ENCODE measurements at regions not wholly inside any gene's neighbourhood (a gene's known extent, or its start where the extent isn't known, plus 50 kb on each side); places are given as distances from the start of the nearest gene placed in this dataset.

- no peaks in the 10 kb centered on the region for H3K9me2 ChIP-seq (ENCODE audit: insufficient read depth)
- no TSS peak for BruUV-seq (replicated peaks)
- H4K20me1 ChIP-seq (ENCODE audit: insufficient read depth) = no peaks in the 10 kb centered on the region
- no peaks in the 10 kb centered on the region for H3K4me1 ChIP-seq (replicated peaks; ENCODE audit: insufficient read depth)
- H3K4me2 ChIP-seq = no peak overlapping the region
- DNase-seq = no peak
- H2AFZ ChIP-seq = no peak overlapping the region
- TF ChIP-seq EZH2 (IDR thresholded peaks at IDR 0.05; ENCODE audit: low read depth) (no peak), CTCF (conservative IDR thresholded peaks at IDR 0.05) (no peak)
- ChIA-PET CTCF (no interaction called here), POLR2A (ENCODE audit: unreplicated experiment) (no interaction called here)
- H3F3A ChIP-seq (ENCODE audit: insufficient read depth, low read depth) = no peaks in the 10 kb centered on the region
- no peak overlapping the region for H3K27ac ChIP-seq
- no peaks in the 10 kb centered on the region for H3K79me2 ChIP-seq (ENCODE audit: low read depth)
- H3K27me3 ChIP-seq (ENCODE audit: insufficient read depth, low read depth) = no peaks in the 10 kb centered on the region
- H3K36me3 ChIP-seq (ENCODE audit: low read depth) = no peaks in the 10 kb centered on the region
- no peak overlapping the region for H3K4me3 ChIP-seq
- H3K9me3 ChIP-seq (ENCODE audit: insufficient read depth, low read depth) = no peaks in the 10 kb centered on the region
- intact Hi-C loops (cut with micrococcal nuclease; ENCODE audit: unreplicated experiment) = no loop called here
Observed at GRCh38 chrX:124791492-124792095, 445.2 kb downstream of the SH2D1A start.

- CTCF ChIA-PET = no interaction called here
- Histone ChIP-seq H4K20me1 (ENCODE audit: insufficient read depth) (no peaks in the 10 kb centered on the region), H3K9me2 (ENCODE audit: insufficient read depth) (no peaks in the 10 kb centered on the region), H3K4me3 (no peak overlapping the region), H3F3A (ENCODE audit: insufficient read depth, low read depth) (no peaks in the 10 kb centered on the region), H3K4me2 (no peak overlapping the region), H3K9me3 (ENCODE audit: insufficient read depth, low read depth) (no peaks in the 10 kb centered on the region; the same call in 1 of the 2 replicates), H3K36me3 (ENCODE audit: low read depth) (no peaks in the 10 kb centered on the region), H2AFZ (no peak overlapping the region), H3K27me3 (ENCODE audit: insufficient read depth, low read depth) (no peaks in the 10 kb centered on the region), H3K27ac (no peak overlapping the region), H3K79me2 (ENCODE audit: low read depth) (no peaks in the 10 kb centered on the region), H3K4me1 (replicated peaks; ENCODE audit: insufficient read depth) (no peaks in the 10 kb centered on the region)
- TF ChIP-seq CTCF (conservative IDR thresholded peaks at IDR 0.05) (no peak), EZH2 (IDR thresholded peaks at IDR 0.05; ENCODE audit: low read depth) (no peak)
- DNase-seq = no peak
- intact Hi-C loops (cut with micrococcal nuclease; ENCODE audit: unreplicated experiment) = no loop called here
- BruUV-seq (replicated peaks) = no TSS peak
- POLR2A ChIA-PET (ENCODE audit: unreplicated experiment) = no interaction called here
Observed at GRCh38 chrX:124796989-124797388, 450.6 kb downstream of the SH2D1A start.

- H3K36me3 ChIP-seq (ENCODE audit: low read depth) = no peaks in the 10 kb centered on the region
- H3F3A ChIP-seq (ENCODE audit: insufficient read depth, low read depth) = no peaks in the 10 kb centered on the region
- BruUV-seq (replicated peaks) = no TSS peak
- H3K4me2 ChIP-seq = no peak overlapping the region
- no peak overlapping the region for H3K4me3 ChIP-seq
- no peak overlapping the region for H3K27ac ChIP-seq
- H3K27me3 ChIP-seq (ENCODE audit: insufficient read depth, low read depth) = no peaks in the 10 kb centered on the region
- no peaks in the 10 kb centered on the region for H3K9me3 ChIP-seq (ENCODE audit: insufficient read depth, low read depth)
- no peak for TF ChIP-seq EZH2 (IDR thresholded peaks at IDR 0.05; ENCODE audit: low read depth)
- TF ChIP-seq CTCF (conservative IDR thresholded peaks at IDR 0.05) = no peak
- ChIA-PET CTCF (no interaction called here), POLR2A (ENCODE audit: unreplicated experiment) (no interaction called here)
- H2AFZ ChIP-seq = no peak overlapping the region
- no peaks in the 10 kb centered on the region for H4K20me1 ChIP-seq (ENCODE audit: insufficient read depth)
- no peak for DNase-seq
- intact Hi-C loops (cut with micrococcal nuclease; ENCODE audit: unreplicated experiment) = no loop called here
- H3K9me2 ChIP-seq (ENCODE audit: insufficient read depth) = no peaks in the 10 kb centered on the region
- no peaks in the 10 kb centered on the region for H3K79me2 ChIP-seq (ENCODE audit: low read depth)
- no peaks in the 10 kb centered on the region for H3K4me1 ChIP-seq (replicated peaks; ENCODE audit: insufficient read depth)
Observed at GRCh38 chrX:124804962-124805361, 458.6 kb downstream of the SH2D1A start.

All from PC-9 (cell line).